ENCODE measurements at regions not wholly inside any gene's neighbourhood (a gene's known extent, or its start where the extent isn't known, plus 50 kb on each side); places are given as distances from the start of the nearest gene placed in this dataset.

- Histone ChIP-seq H3K27ac (ENCODE audit: low read depth in 1 of 2, low read length in 2 of 2) (no peak overlapping the region), H2AFZ (ENCODE audit: insufficient read depth, low read depth, low read length, poor library complexity, severe bottlenecking) (no peak overlapping the region), H3K36me3 (replicated peaks in 1 of 2; ENCODE audit: control insufficient read depth in 1 of 2, insufficient read depth in 2 of 2, low read length in 2 of 2) (no peaks in the 10 kb centered on the region), H3K9ac (ENCODE audit: insufficient read depth, low read length, poor library complexity, severe bottlenecking) (no peak overlapping the region), H4K20me1 (ENCODE audit: insufficient read depth, low read length) (no peaks in the 10 kb centered on the region), H3K4me3 (replicated peaks in 1 of 3; ENCODE audit: low read depth in 2 of 3, low read length in 3 of 3) (no peak overlapping the region), H3K4me1 (ENCODE audit: control insufficient read depth in 1 of 2, insufficient read depth in 2 of 2, low read length in 2 of 2) (no peaks in the 10 kb centered on the region), H3K79me2 (ENCODE audit: insufficient read depth, low read length) (no peaks in the 10 kb centered on the region), H3K27me3 (ENCODE audit: control insufficient read depth in 2 of 2, insufficient read depth in 2 of 2, low read length in 2 of 2) (no peaks in the 10 kb centered on the region), H3K4me2 (replicated peaks; ENCODE audit: extremely low read depth, low read length, poor library complexity, severe bottlenecking) (no peak overlapping the region), H3K9me3 (replicated peaks in 1 of 2; ENCODE audit: control insufficient read depth in 1 of 2, insufficient read depth in 1 of 2, low read length in 2 of 2) (no peaks in the 10 kb centered on the region)
- H3K36me3 Mint-ChIP-seq: no peaks in the 10 kb centered on the region
- H3K27ac Mint-ChIP-seq: no peak overlapping the region
- no peak for TF ChIP-seq CTCF (IDR thresholded peaks at IDR 0.05)
- H3K4me1 Mint-ChIP-seq: no peaks in the 10 kb centered on the region
- no peak overlapping the region for H3K4me3 Mint-ChIP-seq
- H3K9me3 Mint-ChIP-seq: peaks cover 0 to 8% (median 1%) of the 10 kb centered on the region in 7 donors
- DNase-seq: no peak
- intact Hi-C loops (cut with micrococcal nuclease): no loop called here
- no peaks in the 10 kb centered on the region for H3K27me3 Mint-ChIP-seq (ENCODE audit: low read depth in 3 of 3)
Observed at GRCh38 chr14:84891404-84891803, 638.5 kb upstream of the FLRT2 start.

GRCh38 chr14:84894254-84894653, 635.7 kb upstream of the FLRT2 start:
- no peak overlapping the region for H3K4me3 Mint-ChIP-seq
- Histone ChIP-seq H3K4me3 (replicated peaks in 1 of 3; ENCODE audit: low read depth in 2 of 3, low read length in 3 of 3) (no peak overlapping the region), H3K36me3 (replicated peaks in 1 of 2; ENCODE audit: control insufficient read depth in 1 of 2, insufficient read depth in 2 of 2, low read length in 2 of 2) (no peaks in the 10 kb centered on the region), H4K20me1 (ENCODE audit: insufficient read depth, low read length) (no peaks in the 10 kb centered on the region), H3K27me3 (ENCODE audit: control insufficient read depth in 2 of 2, insufficient read depth in 2 of 2, low read length in 2 of 2) (no peaks in the 10 kb centered on the region), H3K27ac (ENCODE audit: low read depth in 1 of 2, low read length in 2 of 2) (no peak overlapping the region), H3K79me2 (ENCODE audit: insufficient read depth, low read length) (no peaks in the 10 kb centered on the region), H3K9ac (ENCODE audit: insufficient read depth, low read length, poor library complexity, severe bottlenecking) (no peak overlapping the region), H3K9me3 (replicated peaks in 1 of 2; ENCODE audit: control insufficient read depth in 1 of 2, insufficient read depth in 1 of 2, low read length in 2 of 2) (no peaks in the 10 kb centered on the region), H3K4me1 (ENCODE audit: control insufficient read depth in 1 of 2, insufficient read depth in 2 of 2, low read length in 2 of 2) (no peaks in the 10 kb centered on the region), H2AFZ (ENCODE audit: insufficient read depth, low read depth, low read length, poor library complexity, severe bottlenecking) (no peak overlapping the region), H3K4me2 (replicated peaks; ENCODE audit: extremely low read depth, low read length, poor library complexity, severe bottlenecking) (no peak overlapping the region)
- H3K27me3 Mint-ChIP-seq (ENCODE audit: low read depth in 3 of 3): no peaks in the 10 kb centered on the region
- no peaks in the 10 kb centered on the region for H3K4me1 Mint-ChIP-seq
- no CpG with 5 or more reads among the region's 1 CpG for WGBS (ENCODE audit: insufficient coverage)
- no peak for DNase-seq
- H3K9me3 Mint-ChIP-seq: peaks cover 0 to 6% (median 3%) of the 10 kb centered on the region in 7 donors
- H3K36me3 Mint-ChIP-seq: no peaks in the 10 kb centered on the region
- H3K27ac Mint-ChIP-seq: no peak overlapping the region
- no peak for TF ChIP-seq CTCF (IDR thresholded peaks at IDR 0.05)
- intact Hi-C loops (cut with micrococcal nuclease): no loop called here

Data from CD14-positive monocyte (primary cell).